ENCODE measurements at regions not wholly inside any gene's neighbourhood (a gene's known extent, or its start where the extent isn't known, plus 50 kb on each side); places are given as distances from the start of the nearest gene placed in this dataset.

DNA sequence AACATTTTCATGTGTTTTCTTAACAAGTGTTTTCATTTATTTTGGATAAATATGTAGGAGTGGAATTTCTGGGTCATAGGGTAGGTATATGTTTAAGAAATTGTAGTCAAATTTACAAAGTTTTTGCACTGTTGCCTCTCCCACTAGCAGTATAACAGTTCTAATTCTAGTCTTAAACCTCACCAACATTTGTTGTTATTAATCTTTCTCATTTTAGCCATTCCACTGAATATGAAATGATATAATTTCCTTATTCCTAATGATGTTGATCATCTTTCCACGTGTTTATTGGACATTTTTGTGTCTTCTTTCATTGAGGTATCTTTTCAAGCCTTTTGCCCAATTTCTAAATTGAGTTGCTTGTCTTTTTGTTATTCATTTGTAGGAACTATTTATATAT lies 62.0 kb downstream of the C11orf91 start:
- Histone ChIP-seq H4K20me1 (ENCODE audit: insufficient read depth, low read length) (no peaks in the 10 kb centered on the region), H3K27ac (ENCODE audit: low read depth in 1 of 2, low read length in 2 of 2) (no peak overlapping the region), H3K9me3 (replicated peaks in 1 of 2; ENCODE audit: control insufficient read depth in 1 of 2, insufficient read depth in 1 of 2, low read length in 2 of 2) (no peaks in the 10 kb centered on the region), H3K9ac (ENCODE audit: insufficient read depth, low read length, poor library complexity, severe bottlenecking) (no peak overlapping the region), H3K36me3 (replicated peaks in 1 of 2; ENCODE audit: control insufficient read depth in 1 of 2, insufficient read depth in 2 of 2, low read length in 2 of 2) (no peaks in the 10 kb centered on the region), H3K27me3 (ENCODE audit: control insufficient read depth in 2 of 2, insufficient read depth in 2 of 2, low read length in 2 of 2) (peaks cover 2 to 4% of the 10 kb centered on the region in 2 donors), H2AFZ (ENCODE audit: insufficient read depth, low read depth, low read length, poor library complexity, severe bottlenecking) (no peak overlapping the region), H3K4me1 (ENCODE audit: control insufficient read depth in 1 of 2, insufficient read depth in 2 of 2, low read length in 2 of 2) (peaks cover 28 to 29% of the 10 kb centered on the region in 2 donors), H3K4me2 (replicated peaks; ENCODE audit: extremely low read depth, low read length, poor library complexity, severe bottlenecking) (no peak overlapping the region), H3K79me2 (ENCODE audit: insufficient read depth, low read length) (no peaks in the 10 kb centered on the region), H3K4me3 (replicated peaks in 1 of 3; ENCODE audit: low read depth in 2 of 3, low read length in 3 of 3) (no peak overlapping the region)
- no peak for DNase-seq
- Mint-ChIP-seq H3K27me3 (ENCODE audit: low read depth in 3 of 3) (peaks cover 6 to 16% (median 11%) of the 10 kb centered on the region in 3 donors), H3K4me1 (peaks cover 27% of the 10 kb centered on the region), H3K27ac (no peak overlapping the region), H3K4me3 (no peak overlapping the region), H3K36me3 (no peaks in the 10 kb centered on the region), H3K9me3 (peaks cover 0 to 8% (median 3%) of the 10 kb centered on the region in 7 donors)
- no CpG with 5 or more reads among the region's 1 CpG for WGBS (ENCODE audit: insufficient coverage)
- TF ChIP-seq, protein P1, sequence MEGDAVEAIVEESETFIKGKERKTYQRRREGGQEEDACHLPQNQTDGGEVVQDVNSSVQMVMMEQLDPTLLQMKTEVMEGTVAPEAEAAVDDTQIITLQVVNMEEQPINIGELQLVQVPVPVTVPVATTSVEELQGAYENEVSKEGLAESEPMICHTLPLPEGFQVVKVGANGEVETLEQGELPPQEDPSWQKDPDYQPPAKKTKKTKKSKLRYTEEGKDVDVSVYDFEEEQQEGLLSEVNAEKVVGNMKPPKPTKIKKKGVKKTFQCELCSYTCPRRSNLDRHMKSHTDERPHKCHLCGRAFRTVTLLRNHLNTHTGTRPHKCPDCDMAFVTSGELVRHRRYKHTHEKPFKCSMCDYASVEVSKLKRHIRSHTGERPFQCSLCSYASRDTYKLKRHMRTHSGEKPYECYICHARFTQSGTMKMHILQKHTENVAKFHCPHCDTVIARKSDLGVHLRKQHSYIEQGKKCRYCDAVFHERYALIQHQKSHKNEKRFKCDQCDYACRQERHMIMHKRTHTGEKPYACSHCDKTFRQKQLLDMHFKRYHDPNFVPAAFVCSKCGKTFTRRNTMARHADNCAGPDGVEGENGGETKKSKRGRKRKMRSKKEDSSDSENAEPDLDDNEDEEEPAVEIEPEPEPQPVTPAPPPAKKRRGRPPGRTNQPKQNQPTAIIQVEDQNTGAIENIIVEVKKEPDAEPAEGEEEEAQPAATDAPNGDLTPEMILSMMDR (IDR thresholded peaks at IDR 0.05) = no peak
- intact Hi-C loops (cut with micrococcal nuclease) = no loop called here

- Histone ChIP-seq H3K36me3 (replicated peaks in 1 of 2; ENCODE audit: control insufficient read depth in 1 of 2, insufficient read depth in 2 of 2, low read length in 2 of 2) (no peaks in the 10 kb centered on the region), H3K79me2 (ENCODE audit: insufficient read depth, low read length) (no peaks in the 10 kb centered on the region), H4K20me1 (ENCODE audit: insufficient read depth, low read length) (no peaks in the 10 kb centered on the region), H3K27me3 (ENCODE audit: control insufficient read depth in 2 of 2, insufficient read depth in 2 of 2, low read length in 2 of 2) (peaks cover 2% of the 10 kb centered on the region in 2 donors), H3K4me1 (ENCODE audit: control insufficient read depth in 1 of 2, insufficient read depth in 2 of 2, low read length in 2 of 2) (peaks cover 28 to 31% of the 10 kb centered on the region in 2 donors), H3K4me3 (replicated peaks in 1 of 3; ENCODE audit: low read depth in 2 of 3, low read length in 3 of 3) (no peak overlapping the region), H3K4me2 (replicated peaks; ENCODE audit: extremely low read depth, low read length, poor library complexity, severe bottlenecking) (peak overlapping the region; percentile 18), H3K9ac (ENCODE audit: insufficient read depth, low read length, poor library complexity, severe bottlenecking) (no peak overlapping the region), H3K27ac (ENCODE audit: low read depth in 1 of 2, low read length in 2 of 2) (peak overlapping the region in 1 of 2 donors; percentile 56), H2AFZ (ENCODE audit: insufficient read depth, low read depth, low read length, poor library complexity, severe bottlenecking) (no peak overlapping the region), H3K9me3 (replicated peaks in 1 of 2; ENCODE audit: control insufficient read depth in 1 of 2, insufficient read depth in 1 of 2, low read length in 2 of 2) (no peaks in the 10 kb centered on the region)
- TF ChIP-seq, protein P1 (IDR thresholded peaks at IDR 0.05) = no peak
- intact Hi-C loops (cut with micrococcal nuclease) = no loop called here
- WGBS (ENCODE audit: insufficient coverage) = 100% methylated on average over 1 of the region's 6 CpGs
- Mint-ChIP-seq H3K27me3 (ENCODE audit: low read depth in 3 of 3) (peaks cover 5 to 11% (median 5%) of the 10 kb centered on the region in 3 donors), H3K9me3 (peaks cover 2 to 13% (median 6%) of the 10 kb centered on the region in 7 donors), H3K36me3 (no peaks in the 10 kb centered on the region), H3K4me3 (no peak overlapping the region), H3K27ac (peak overlapping the region; percentile 32 to 89 (median 78)), H3K4me1 (peaks cover 29% of the 10 kb centered on the region)
- peak; percentile 64 to 74 (median 68) for DNase-seq
These were observed 64.5 kb downstream of the C11orf91 start for GRCh38 chr11:33636104-33636503.
